WI38 (cell line): ENCODE measurements at regions not wholly inside any gene's neighbourhood (a gene's known extent, or its start where the extent isn't known, plus 50 kb on each side); places are given as distances from the start of the nearest gene placed in this dataset.

Experiments used
- H3K4me3 ChIP-seq: 2 replicates; pipeline ENCODE4 v1.5.1; 2011; ENCODE audit warnings: low read depth, mild to moderate bottlenecking, control low read depth, low read length
- CTCF ChIP-seq: IDR thresholded peaks from 2 replicates; pipeline ENCODE4 v1.5.1; 2012; ENCODE audit warnings: low read depth, mild to moderate bottlenecking, control low read depth, low read length

GRCh38 chr1:218200979-218201378 is 84.1 kb upstream of the RRP15 start:
- no peak overlapping the region for H3K4me3 ChIP-seq
- TF ChIP-seq CTCF = no peak

DNA sequence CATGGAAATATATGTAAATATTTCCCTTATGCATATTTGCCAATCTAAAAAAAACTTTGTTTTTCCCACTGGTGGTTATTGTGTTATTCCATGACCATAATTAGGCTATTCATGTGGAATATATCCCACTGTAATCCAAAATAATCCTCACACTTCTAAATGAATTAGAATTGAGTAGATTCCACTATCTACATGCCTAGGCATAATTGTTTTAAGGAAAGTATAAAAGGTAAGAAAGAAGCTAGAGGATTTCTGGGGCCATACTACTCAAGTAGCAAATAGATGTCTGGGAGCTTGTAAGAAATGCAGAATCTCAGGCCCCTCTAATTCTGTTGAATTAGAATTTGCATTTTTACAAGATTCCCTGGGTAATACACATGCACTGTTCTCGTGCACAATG is 83.5 kb upstream of the RRP15 start:
- no peak for TF ChIP-seq CTCF
- no peak overlapping the region for H3K4me3 ChIP-seq

DNA sequence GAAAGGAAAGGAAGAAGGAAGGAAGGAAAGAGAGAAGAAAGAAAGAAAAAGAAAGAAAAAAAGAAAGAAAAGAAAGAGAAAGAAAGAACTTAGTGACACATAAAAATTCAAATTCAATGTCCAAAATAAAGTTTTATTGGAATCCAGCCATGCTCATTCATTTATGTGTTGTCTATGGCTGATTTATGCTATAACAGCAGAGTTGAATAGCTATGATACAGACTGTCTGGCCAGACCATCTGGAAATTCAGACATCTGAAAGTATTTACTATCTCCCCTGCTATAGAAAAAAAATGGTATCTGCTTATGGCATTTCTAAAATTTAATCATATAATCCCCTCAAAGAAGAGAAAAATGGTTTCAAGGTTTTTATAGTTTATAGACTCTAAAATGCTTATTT is 79.4 kb upstream of the RRP15 start:
- no peak for TF ChIP-seq CTCF
- no peak overlapping the region for H3K4me3 ChIP-seq

DNA sequence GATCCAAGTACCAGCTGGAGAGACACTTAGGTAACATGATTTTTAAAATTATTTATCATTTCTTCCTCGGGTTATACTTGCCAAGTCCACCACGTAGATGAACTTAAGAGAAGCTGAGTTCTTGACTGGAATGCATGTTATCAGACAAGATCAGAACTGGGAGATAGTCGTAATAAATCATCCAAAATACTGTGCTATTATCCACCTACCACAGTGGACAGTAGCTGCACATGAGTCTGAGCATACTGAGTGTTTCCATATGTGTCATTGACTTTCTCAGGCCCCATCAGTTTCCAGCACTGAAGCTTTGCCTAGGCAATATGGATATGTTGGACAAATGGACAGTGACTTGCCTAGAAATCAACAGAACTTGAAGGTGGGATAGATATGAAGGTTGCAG is 77.9 kb upstream of the RRP15 start:
- no peak overlapping the region for H3K4me3 ChIP-seq
- TF ChIP-seq CTCF = no peak

- H3K4me3 ChIP-seq = no peak overlapping the region
- no peak for TF ChIP-seq CTCF
Measured at GRCh38 chr1:218209351-218209861, 75.7 kb upstream of the RRP15 start.

- H3K4me3 ChIP-seq = no peak overlapping the region
- no peak for TF ChIP-seq CTCF
Measured at GRCh38 chr1:218211241-218211640, 73.9 kb upstream of the RRP15 start.

DNA sequence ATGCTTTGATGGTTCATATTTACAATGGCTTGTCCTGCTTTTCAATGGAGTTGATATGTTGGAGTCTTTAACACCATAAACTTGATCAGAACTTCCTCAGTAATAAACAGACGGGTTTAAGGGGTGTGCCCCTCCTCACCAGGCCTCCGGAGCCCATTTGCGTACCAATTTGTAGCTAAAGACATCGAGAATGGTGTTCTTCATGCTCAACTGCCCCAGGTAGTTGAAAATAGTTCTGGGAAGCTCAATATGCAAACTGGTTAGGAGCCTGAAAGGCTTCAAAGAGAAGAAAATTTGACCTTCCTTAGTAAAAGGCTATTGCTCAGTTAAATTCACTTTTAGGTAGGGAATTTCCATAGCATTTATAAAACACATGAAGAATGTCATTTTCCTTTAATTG is 68.1 kb upstream of the RRP15 start:
- no peak for TF ChIP-seq CTCF
- no peak overlapping the region for H3K4me3 ChIP-seq
